HFFc6 (cell line): ENCODE measurements at regions not wholly inside any gene's neighbourhood (a gene's known extent, or its start where the extent isn't known, plus 50 kb on each side); places are given as distances from the start of the nearest gene placed in this dataset.

Experiments
- DNase-seq: peaks from one replicate; pipeline ENCODE4 v3.0.0-alpha.2; 2018
- H3K27ac Mint-ChIP-seq: 2 replicates; pipeline ENCODE4 v1.8.0; 2020; ENCODE audit warnings: mild to moderate bottlenecking, mixed read lengths
- H3K27me3 Mint-ChIP-seq: 2 replicates; pipeline ENCODE4 v1.8.0; 2021; ENCODE audit warnings: mild to moderate bottlenecking, moderate library complexity, mixed read lengths; ENCODE audit not compliant: insufficient read depth
- H3K36me3 Mint-ChIP-seq: 2 replicates; pipeline ENCODE4 v1.8.0; 2021; ENCODE audit warnings: low read depth, mixed read lengths
- H3K4me1 Mint-ChIP-seq: 2 replicates; pipeline ENCODE4 v1.8.0; 2020; ENCODE audit warnings: low read depth, mixed read lengths
- H3K4me3 Mint-ChIP-seq: 2 replicates; pipeline ENCODE4 v1.8.0; 2020; ENCODE audit warnings: mild to moderate bottlenecking, moderate library complexity, mixed read lengths
- H3K9me3 Mint-ChIP-seq: 2 replicates; pipeline ENCODE4 v1.8.0; 2020; ENCODE audit warnings: mild to moderate bottlenecking, mixed read lengths
- CTCF ChIP-seq: fragments of 200-600 bp; sonication (generic); IDR thresholded peaks from 2 replicates; pipeline ENCODE4 v1.5.0; 2021; ENCODE audit warnings: antibody characterized with exemption, mild to moderate bottlenecking

GRCh38 chr18:61679836-61680235 is 213.0 kb downstream of the RNF152 start:
- Mint-ChIP-seq H3K9me3 (peaks cover 18% of the 10 kb centered on the region), H3K27me3 (0 out of 2 replicates have a peak, but pooled peaks cover 1% of the 10 kb centered on the region), H3K36me3 (peaks cover 14% of the 10 kb centered on the region), H3K4me1 (peaks cover 24% of the 10 kb centered on the region), H3K4me3 (no peak overlapping the region), H3K27ac (no peak overlapping the region)
- no peak for TF ChIP-seq CTCF
- DNase-seq = no peak

- H3K27ac Mint-ChIP-seq = no peak overlapping the region
- no peak for DNase-seq
- H3K4me1 Mint-ChIP-seq = peaks cover 24% of the 10 kb centered on the region
- peaks cover 18% of the 10 kb centered on the region for H3K9me3 Mint-ChIP-seq
- no peak overlapping the region for H3K4me3 Mint-ChIP-seq
- no peak for TF ChIP-seq CTCF
- H3K27me3 Mint-ChIP-seq = 0 out of 2 replicates have a peak, but pooled peaks cover 1% of the 10 kb centered on the region
- H3K36me3 Mint-ChIP-seq = peaks cover 14% of the 10 kb centered on the region
Observed at GRCh38 chr18:61677435-61677970, 215.3 kb downstream of the RNF152 start.

GRCh38 chr18:61676773-61677434 is 215.9 kb downstream of the RNF152 start:
- no peak overlapping the region for H3K4me3 Mint-ChIP-seq
- H3K9me3 Mint-ChIP-seq = peaks cover 18% of the 10 kb centered on the region
- H3K27me3 Mint-ChIP-seq = 0 out of 2 replicates have a peak, but pooled peaks cover 1% of the 10 kb centered on the region
- DNase-seq = peak; percentile 11
- peaks cover 24% of the 10 kb centered on the region for H3K4me1 Mint-ChIP-seq
- no peak for TF ChIP-seq CTCF
- H3K27ac Mint-ChIP-seq = no peak overlapping the region
- peaks cover 14% of the 10 kb centered on the region for H3K36me3 Mint-ChIP-seq

DNA sequence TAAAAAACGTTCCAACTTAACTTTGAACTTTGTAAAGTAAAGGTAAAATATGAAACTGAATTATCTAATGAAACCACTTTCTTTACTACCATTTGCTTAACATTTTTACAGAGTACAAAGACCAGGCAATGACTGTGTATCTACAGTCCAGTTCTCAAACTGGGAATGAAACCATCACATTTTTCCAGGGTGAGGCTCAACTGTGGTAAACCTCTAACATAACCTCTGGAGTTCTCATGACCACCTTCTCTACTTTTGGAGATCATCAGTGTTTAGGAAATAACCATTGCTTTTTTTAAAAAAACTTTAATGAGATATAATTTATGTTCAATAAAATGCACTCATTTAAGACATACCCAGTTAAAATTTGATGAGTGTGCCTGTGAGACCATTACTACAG is 223.5 kb downstream of the RNF152 start:
- Mint-ChIP-seq H3K36me3 (no peaks in the 10 kb centered on the region), H3K27me3 (peaks cover 1% of the 10 kb centered on the region; the same call in 1 of the 2 replicates), H3K9me3 (no peaks in the 10 kb centered on the region), H3K27ac (no peak overlapping the region; the same call in 1 of the 2 replicates), H3K4me3 (no peak overlapping the region), H3K4me1 (peaks cover 32% of the 10 kb centered on the region)
- DNase-seq = peak; percentile 81
- TF ChIP-seq CTCF = no peak

DNA sequence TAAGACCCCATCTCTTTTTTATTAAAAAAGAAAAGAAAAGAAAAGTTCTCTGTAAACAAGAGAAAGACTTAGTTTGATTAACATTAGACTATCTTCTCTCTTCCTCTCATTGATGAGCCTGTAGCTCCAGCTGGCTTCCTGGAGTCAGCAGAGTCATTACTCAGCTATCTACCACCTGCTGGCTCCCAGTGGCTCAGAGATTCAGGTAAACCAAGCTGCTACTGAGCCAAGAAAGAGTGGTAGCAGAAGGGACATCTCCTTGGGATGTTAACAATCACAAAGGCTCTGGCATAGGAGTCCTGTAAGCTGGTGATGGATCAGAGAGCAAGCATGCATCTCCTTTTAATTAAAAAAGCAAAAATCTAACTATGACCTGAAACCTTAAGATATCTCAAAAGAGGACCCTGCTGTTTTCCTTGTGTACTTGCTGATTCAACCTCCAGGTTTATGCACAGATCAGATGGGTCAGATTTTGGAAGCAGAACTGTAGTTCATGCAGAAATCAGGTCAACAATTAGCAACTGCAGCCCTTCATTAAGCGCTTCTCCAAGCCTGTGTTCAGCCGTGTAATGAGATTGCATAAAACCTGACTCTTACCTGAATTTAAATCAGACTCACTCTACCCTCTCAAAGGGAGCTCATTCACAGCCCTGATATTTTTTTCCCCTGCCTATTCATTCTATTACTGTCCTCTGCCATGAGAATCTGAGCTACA is 225.8 kb downstream of the RNF152 start:
- no peak for DNase-seq
- Mint-ChIP-seq H3K4me1 (peaks cover 33% of the 10 kb centered on the region), H3K27ac (no peak overlapping the region)

More for the DNA sequence above, 225.8 kb downstream of the RNF152 start:
- no peak overlapping the region for H3K4me3 Mint-ChIP-seq
- TF ChIP-seq CTCF = no peak
- H3K9me3 Mint-ChIP-seq = peaks cover 4% of the 10 kb centered on the region; the same call in 1 of the 2 replicates
- peaks cover 7% of the 10 kb centered on the region; the same call in 1 of the 2 replicates for H3K36me3 Mint-ChIP-seq
- peaks cover 1% of the 10 kb centered on the region; the same call in 1 of the 2 replicates for H3K27me3 Mint-ChIP-seq
